LNCaP clone FGC (cell line): ENCODE measurements at regions not wholly inside any gene's neighbourhood (a gene's known extent, or its start where the extent isn't known, plus 50 kb on each side); places are given as distances from the start of the nearest gene placed in this dataset.

Experiments used
- DNase-seq: peaks from one replicate; pipeline ENCODE4 v3.0.0-alpha.2; 2011; ENCODE audit warnings: low read depth
- H3K4me3 ChIP-seq: 2 replicates; pipeline ENCODE4 v1.5.1; 2011; ENCODE audit warnings: mild to moderate bottlenecking, low read depth, low read length, control low read depth
- TF ChIP-seq, protein P1 (sequence below): IDR thresholded peaks from 2 replicates; pipeline ENCODE4 v1.5.1; 2012; ENCODE audit warnings: mild to moderate bottlenecking; ENCODE audit not compliant: control insufficient read depth, insufficient read depth; ENCODE audit errors: extremely low read depth

DNA sequence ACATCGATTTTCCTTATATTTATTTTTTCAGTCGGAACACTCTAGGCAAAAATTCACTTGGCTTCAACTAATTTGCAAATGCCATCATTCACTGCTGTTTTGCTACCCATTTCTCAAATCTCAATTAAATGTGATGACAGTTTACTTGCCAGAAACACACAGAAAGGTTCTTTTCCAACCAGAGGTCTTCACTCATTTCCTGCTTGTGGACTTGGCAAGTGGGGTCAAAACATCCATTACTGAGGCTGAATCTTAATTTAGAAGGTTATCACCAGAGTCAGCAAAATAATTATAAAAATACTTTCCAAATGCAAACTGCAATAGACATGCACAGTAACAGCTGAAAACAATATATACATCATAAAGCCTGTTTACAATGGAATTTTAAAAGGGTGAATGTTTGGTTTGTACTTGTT is 625.4 kb upstream of the TBL1XR1 start:
- TF ChIP-seq, protein P1, sequence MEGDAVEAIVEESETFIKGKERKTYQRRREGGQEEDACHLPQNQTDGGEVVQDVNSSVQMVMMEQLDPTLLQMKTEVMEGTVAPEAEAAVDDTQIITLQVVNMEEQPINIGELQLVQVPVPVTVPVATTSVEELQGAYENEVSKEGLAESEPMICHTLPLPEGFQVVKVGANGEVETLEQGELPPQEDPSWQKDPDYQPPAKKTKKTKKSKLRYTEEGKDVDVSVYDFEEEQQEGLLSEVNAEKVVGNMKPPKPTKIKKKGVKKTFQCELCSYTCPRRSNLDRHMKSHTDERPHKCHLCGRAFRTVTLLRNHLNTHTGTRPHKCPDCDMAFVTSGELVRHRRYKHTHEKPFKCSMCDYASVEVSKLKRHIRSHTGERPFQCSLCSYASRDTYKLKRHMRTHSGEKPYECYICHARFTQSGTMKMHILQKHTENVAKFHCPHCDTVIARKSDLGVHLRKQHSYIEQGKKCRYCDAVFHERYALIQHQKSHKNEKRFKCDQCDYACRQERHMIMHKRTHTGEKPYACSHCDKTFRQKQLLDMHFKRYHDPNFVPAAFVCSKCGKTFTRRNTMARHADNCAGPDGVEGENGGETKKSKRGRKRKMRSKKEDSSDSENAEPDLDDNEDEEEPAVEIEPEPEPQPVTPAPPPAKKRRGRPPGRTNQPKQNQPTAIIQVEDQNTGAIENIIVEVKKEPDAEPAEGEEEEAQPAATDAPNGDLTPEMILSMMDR, result no peak
- DNase-seq, result no peak

DNA sequence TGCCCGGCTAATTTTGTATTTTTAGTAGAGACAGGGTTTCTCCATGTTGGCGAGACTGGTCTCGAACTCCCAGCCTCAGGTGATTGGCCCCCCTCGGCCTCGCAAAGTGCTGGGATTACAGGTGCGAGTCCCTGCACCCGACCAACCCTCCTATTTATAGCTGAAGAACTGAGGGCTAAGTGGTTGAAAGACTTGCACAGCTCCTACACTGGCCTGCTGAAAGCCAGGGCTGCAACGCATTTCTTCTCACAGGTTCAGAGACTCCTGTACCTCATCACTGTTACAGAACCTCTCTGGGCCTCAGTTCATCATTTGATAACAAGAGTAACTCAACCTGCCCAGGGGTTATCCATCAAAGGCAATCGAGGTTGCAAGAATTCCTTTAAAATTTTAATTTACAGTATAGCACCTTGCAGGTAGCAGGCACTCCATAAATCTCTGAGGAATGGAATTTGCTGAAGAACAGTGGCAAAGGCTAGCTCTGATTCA is 626.5 kb upstream of the TBL1XR1 start:
- no peak for DNase-seq
- TF ChIP-seq, protein P1, result no peak
- H3K4me3 ChIP-seq, result no peak overlapping the region

More for the DNA sequence above, 625.4 kb upstream of the TBL1XR1 start:
- H3K4me3 ChIP-seq, result no peak overlapping the region

DNA sequence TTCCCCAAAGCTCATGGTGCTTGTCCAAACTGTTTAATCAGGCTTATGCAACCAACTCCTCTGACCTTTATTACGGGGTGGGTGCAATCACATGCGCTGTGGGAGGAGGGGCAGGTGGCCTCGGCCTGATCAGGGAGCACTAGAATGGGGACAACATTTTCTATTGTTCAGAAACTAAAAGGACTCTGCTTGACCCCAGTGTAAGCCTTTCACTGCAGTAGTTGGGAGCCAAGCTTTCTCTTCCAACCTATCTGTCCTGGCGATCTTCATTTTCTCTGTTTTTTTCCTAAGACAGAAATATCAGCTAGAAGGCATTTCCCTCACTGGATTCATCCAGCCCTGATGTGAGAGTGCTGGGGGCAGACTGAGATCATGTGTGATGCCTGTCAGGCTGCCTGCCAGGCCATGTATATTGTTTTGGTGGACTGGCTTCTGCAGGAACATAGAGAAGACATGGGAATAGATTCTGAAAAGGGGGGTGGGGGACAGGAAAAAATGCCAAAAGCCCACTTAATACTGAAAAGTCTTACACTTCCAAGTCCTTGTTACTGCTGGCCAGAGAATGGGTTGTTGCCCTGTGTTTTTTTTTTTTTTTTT is 627.0 kb upstream of the TBL1XR1 start:
- DNase-seq, result no peak

DNA sequence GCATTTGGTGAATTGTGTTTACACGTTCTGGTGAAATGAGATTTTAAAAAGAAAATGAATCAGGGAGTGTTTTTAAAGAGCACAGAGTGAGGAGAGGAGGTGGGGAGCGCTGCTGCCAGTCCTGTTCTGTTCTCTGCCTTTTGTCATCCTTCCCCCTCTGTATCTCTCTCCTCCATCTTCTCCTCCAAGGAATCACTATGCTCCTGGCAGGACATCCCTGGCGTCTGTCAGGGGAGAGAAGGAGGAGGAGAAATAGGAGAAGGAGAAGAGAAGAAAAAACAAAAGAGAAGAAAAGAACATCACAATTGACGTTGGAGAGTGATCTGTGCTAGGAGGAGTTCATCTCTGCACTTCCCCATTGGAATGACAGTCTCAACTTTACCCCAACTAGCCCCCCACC is 627.6 kb upstream of the TBL1XR1 start:
- DNase-seq, result no peak
- TF ChIP-seq, protein P1, result no peak
- H3K4me3 ChIP-seq, result no peak overlapping the region

More for the DNA sequence above, 627.0 kb upstream of the TBL1XR1 start:
- TF ChIP-seq, protein P1, result no peak
- H3K4me3 ChIP-seq, result no peak overlapping the region

DNA sequence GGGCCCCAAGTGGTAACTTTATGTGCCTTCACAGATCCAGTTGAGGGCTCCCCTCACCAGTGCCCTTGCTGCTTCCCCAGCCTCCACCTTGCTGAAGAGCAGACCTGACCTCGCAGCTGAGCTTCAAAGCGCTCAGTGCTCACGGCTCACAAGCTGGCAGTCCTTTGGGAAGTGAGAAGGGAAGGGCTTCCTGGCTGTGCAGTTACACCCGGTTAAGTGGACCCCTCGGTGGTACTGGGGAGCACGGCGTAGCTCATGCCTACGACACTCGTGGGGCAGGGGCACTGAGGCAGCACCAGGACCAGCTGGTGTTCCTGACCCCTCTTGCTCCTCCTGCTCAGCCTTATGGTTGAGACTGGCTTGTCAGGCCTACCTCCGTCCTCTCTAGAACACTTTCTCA is 629.0 kb upstream of the TBL1XR1 start:
- no peak overlapping the region for H3K4me3 ChIP-seq
- TF ChIP-seq, protein P1, result no peak
- no peak for DNase-seq

DNA sequence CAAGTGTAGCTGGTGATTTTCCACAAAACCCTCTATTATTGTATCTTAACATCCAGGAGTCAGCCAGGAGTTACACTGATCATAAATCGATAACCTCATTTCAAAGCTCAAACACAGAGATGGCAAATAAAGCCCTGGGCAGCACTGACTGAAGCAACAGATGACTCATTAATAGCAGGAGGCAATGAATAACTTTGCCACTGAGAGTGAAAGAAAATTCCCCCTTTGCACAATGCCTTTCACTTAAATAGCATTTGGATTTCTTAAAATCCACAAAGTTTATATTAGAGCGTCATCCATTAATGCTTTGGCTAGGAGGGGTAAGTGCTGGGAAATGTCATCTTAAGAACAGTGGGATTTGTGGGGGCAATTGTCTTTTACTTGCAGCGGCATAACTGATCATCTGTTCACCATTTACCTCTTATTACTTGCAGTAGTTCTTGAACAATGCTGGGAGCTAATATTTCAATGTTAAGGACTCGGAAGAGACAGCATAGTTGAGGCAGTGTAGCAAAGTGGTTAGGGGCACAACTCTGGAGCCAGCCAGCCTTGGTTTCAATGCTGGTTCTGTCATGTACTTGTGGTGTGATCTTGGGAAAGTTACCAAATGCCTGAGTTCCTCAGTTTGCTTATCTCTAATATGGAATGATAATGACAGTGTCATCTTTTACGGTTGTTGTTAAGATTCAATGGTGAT is 630.4 kb upstream of the TBL1XR1 start:
- no peak overlapping the region for H3K4me3 ChIP-seq
- TF ChIP-seq, protein P1, result no peak
- DNase-seq, result no peak
